GM19043 (cell line): ENCODE measurements at regions not wholly inside any gene's neighbourhood (a gene's known extent, or its start where the extent isn't known, plus 50 kb on each side); places are given as distances from the start of the nearest gene placed in this dataset.
"Not testable (repeated sequence)": the region's sequence is repeated elsewhere in the genome, so short reads cannot be mapped to it uniquely, and the experiment has no call there.

Experiments used
- ATAC-seq: cut with Tn5 transposase; IDR thresholded peaks from one replicate; pipeline ENCODE4 v1.9.1; 2021; ENCODE audit warnings: low read depth; ENCODE audit not compliant: unreplicated experiment

DNA sequence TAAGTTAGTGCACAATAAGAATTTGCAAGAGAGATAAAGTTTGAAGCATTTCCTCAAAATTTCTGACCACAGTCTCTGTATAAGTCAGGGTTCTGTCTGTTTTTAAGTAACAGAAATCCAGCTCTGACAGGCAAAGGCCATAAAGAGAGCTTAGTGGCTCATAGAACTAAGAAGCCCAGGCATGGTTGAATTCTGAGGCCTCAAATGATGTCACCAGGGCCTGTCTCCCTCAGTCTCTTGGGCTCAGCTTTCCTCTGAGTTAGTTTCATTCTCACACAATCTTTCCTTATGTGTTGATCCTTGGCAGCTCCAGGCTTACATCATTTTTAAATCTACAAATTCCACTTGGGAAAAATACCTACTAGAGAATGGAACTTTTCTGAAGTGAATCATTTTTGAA lies 173.4 kb upstream of the ATP2B1 start:
- ATAC-seq, result peak; percentile 28

DNA sequence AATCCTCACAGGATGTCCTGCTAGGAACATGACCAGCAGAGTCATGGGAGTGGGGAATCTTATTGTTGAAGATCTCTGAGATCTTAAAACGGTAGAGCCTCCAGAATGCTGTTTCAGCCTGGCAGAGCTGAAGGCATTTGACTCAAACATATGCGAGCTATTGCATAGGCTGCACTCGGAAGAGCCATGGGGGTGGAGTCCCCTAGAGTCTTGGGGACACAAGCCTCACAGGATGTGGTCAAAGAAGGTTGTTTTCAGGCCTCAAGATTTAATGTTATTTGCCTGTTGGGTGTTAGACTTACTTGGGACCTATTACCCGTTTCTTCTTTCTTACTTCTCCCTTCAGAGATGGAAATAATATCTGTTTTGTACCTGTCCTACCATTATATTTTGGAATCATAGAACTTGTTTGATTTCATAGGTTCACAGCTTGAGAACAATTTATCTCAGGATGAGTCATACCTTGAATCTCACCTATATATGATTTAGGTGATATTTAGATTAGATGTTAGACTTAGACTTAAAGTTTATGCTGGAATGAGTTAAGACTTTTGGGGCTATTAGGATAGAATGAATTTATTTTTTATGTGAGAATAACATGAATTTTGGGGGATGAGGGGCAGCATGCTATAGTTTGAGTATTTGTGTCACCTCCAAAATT lies 172.2 kb upstream of the ATP2B1 start:
- ATAC-seq, result peak; percentile 95

DNA sequence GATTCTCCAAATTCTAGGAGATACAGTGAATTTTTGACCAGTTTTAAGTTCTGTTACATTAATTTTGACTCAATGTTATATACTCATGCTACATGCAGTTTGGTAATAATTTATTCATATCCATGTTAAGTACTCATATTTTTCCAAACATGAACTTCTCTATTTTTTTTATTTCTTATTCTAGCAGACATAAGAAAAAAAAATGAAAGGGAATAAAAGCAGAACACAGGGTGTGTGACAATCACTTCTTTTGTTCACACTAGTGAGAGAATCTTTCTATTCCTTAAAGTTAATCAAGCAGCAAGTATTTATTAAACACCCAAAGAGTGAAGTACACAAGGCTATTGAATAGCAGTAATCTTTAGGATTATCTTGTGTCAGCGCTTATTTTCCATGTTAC lies 171.1 kb upstream of the ATP2B1 start:
- no peak for ATAC-seq

DNA sequence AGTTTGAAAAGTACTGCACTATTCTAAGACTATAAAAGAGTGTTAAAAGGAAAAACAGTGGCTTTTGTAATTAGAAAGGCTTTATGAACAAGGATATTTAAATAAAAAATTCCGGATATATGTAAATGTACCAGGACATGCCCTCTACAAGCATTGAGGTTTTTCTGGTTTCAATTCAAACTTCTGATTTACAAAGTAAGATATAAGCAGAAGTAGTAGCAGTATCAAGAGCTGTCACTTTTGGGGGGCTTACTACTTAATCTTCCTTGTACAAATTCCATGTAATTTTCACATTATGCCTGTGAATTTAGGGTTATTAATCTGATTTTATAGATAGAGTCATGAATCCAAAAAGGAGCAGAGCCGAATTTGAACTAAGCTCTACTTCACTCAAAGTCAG lies 170.3 kb upstream of the ATP2B1 start:
- no peak for ATAC-seq

DNA sequence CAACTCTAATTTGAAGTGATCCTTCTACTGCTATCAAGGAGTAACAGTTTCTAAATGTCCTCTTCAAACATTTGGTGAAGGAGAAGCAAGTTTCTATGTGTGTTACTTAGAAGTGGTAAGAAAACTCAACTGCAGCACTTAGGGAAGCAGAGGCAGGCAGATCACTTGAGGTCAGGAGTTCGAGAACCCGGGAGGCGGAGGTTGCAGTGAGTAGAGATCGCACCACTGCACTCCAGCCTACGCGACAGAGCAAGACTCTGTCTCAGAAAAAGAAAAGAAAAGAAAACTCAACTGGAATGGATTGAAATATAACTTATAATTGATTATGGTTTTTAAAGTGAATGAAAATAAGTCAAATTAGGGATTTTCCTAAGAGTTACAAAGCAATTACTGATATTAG lies 169.7 kb upstream of the ATP2B1 start:
- no peak for ATAC-seq

DNA sequence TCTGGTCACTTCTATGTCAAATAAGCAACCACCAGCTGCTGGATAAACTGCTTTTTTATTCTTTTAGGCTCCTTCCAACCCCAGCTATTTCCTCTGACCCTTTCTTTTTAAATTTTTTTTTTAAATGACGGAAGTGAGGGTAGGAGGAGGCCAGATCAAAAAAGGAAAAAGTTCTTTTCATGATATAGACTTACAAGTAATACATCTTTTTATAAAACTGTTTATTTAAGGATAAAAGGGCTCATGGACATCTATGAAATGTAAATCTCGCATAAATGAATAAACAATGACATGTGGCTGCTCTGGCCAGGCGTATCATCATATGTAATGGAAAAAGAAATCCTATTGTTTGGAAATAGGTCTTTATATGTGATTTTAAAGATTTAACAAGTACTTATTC lies 169.0 kb upstream of the ATP2B1 start:
- ATAC-seq, result no peak

DNA sequence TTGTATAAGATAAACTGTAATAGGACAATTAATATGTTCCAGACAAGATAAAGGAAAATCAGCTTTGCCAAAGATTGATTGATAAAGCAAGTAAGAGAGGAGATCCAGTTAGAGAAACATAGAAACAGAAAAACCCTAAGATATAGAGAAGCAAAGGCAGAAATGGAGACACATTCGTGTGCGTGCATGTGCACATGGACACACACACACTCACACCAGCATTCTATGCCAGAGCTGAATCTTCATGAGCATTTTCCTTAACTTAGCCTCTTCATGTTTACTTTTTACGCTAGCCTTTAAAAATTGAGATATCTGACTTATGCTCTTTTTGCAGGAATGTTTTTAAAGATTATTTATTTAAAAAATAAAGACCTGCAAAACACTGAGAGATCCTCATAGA lies 168.5 kb upstream of the ATP2B1 start:
- ATAC-seq, result no peak

DNA sequence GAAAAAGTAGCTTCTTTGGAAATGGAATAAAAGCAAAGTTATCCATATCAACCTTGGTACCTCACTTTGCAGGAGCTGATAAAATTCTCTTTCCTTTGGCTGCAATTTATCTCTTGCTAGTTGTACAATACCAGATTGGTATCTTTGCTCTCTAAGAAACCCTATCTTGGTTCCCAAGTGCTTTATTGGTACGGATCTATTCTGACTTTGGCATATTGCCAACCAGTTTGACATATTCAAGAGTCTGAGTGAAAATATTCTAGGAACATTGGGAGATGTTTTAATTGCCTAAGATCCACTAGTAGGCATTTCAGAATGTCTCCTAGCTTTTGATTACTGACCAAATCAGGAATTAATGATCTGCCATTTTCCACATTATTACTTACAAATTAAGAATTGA lies 167.2 kb upstream of the ATP2B1 start:
- ATAC-seq, result no peak

DNA sequence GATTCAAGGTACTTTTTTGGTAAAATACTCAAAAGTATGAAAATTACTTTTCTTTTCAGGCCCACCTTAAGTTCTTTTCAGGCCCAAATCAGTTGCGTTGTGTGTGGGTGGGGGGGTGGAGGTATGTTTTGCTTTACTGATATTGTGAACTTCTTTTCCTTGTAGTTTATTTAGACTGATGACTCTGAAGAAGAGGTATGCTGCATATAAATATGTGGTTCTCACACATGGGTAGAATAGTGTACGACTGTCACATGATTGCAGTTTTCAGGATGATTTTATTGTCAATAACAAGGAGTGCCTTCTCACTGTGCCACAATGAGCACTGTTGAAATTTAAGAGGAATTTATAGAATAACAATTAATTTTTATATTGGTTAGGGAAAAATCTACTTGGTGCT lies 166.6 kb upstream of the ATP2B1 start:
- no peak for ATAC-seq

DNA sequence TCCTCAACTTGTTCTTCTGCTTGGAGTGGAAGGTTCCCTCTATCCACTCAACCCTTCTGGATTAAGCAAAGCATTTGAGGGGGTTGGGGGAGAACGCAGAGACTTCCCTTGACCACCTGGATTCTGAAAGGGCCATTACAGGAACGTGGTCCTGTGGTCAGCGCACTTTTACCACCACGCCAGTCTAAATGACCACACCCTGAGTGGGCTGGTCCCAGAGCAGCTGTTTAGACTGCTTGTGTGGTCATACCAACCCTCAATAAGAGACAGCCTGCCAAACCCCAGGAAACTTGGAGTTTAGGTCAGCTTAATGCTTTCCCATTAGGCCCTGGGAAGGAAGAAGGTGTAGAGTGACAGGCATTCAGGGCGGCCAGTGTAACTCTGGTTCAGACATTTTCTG lies 165.5 kb upstream of the ATP2B1 start:
- ATAC-seq, result no peak

DNA sequence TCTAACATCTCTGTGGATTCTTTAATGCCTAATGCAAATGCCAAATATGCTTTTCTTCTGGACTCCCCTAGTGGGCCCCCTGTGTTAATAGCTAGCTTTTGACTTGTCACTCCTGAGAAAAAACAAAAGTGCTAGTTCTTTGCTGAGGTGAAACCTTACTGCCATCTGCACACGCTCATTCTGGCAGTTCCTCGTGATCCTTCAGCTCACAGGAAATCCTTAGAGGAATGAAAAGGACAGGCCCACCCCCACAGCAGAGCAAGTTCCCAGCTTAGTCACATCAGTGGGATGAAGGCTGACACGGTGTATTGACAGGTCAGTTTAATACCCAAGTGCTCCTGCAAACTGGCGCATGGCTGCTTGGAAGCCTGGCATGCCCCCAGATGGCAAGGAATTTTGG lies 165.1 kb upstream of the ATP2B1 start:
- ATAC-seq, result peak; percentile 40

DNA sequence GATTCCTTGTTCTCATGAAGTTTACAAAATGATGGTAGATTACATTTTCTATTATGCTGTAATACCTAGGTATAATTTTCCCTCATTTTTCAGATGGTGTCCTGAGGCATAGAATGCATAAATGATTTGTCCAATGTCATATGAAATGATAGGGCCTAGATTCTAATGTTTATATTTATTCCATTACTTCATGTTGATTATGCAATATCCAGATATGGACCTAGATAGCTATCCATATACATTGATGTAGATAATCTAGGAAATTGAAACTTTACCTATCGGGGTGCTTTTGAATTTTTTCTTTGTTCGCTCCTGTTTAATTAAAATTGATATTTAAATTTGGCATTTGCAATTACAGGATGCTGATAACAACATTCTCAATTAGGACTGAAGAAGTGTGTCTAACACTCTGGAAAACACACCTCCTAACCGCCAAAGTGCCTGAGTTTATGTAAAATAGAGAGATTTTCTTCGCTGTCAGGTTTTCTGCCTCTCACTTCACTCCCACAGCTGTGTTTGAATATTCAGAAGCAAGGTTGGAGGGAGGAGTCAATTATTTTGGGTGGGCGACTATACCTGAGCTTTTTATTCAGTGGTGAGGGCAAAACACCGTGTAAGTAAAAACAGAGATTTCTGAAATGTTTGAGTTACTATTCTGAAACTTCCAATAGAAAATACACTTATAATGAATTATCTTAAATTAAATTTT lies 164.4 kb upstream of the ATP2B1 start:
- no peak for ATAC-seq

DNA sequence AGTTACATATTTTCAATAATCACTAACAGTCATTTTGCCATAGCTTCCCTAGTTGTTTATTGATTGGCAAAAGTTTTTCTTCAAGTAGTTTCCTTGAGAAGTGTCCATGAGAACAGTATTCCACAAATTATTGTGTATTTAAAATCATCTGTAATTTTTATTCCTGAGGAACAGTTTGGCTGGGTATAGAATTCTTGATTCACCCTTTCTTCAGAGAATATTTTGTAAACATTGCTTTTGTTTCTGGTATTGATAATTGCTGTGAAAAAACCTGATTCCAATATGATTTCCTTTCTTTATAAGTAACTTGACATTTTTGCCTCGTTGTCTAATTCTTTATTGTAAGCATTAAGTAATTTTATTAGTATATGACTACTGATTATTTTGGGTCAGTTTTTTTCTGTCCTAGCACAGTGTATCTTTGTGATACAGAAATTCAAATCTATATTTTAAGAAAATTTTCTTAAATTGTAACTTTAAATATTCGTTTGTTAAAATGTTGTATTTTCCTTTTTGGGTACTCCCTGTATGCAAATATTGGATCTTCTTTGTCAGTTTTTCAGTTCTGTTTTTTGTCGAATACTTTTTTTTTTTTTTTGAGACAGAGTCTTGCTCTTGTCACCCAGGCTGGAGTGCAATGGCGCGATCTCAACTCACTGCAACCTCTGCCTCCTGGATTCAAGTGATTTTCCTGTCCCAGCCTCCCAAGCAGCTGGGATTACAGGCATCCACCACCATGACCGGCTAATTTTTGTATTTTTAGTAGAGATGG lies 162.0 kb upstream of the ATP2B1 start:
- no peak for ATAC-seq

DNA sequence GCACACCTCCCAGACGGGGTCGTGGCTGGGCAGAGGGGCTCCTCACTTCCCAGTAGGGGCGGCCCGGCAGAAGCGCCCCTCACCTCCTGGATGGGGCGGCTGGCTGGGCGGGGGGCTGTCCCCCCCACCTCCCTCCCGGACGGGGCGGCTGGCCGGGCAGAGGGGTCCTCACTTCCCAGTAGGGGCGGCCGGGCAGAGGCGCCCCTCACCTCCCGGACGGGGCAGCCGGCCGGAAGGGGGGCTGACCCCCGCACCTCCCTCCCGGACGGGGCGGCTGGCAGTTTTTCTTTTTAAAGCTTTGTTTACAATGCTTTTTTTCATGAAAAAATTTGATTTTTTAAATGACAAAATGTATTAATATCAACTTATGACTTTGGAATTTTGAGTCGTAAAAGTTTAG lies 159.0 kb upstream of the ATP2B1 start:
- not testable (repeated sequence) for ATAC-seq

DNA sequence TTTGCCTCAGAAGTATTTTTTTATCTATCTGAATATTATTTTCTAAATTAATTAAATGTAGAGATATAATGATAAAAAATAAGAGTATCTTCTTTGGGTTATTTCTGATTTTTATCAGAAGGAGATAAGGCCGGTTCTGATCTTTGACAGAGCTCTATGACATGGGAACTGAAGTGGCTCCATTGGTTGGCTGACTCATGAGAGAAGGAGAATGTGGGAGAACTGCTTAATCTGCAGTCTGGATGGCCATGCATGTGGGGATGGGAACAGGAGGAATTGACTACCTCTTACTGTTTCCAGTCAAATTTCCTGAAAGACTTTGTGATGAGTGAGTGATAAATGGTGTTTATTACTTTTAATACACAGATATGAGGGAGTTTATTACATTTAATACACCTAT lies 155.8 kb upstream of the ATP2B1 start:
- ATAC-seq, result no peak

DNA sequence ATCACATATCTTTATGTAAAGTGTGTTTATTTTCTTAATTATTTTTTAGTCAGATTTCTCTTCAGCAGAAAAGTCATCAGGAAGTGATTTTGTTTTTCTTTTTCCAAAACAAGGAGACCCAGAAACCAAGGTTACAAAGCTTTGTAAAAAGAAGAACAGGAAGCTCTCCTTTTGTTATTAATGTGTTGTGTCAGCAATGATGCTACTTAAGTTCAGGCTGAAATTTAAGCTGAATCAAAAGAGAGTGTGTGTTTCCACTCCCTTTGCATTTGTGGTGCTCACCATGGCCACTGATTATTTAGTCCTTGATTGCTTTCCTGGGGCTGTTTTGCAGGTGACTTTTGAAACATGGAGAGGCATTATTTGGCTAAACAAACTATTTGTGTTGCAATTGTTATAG lies 155.3 kb upstream of the ATP2B1 start:
- no peak for ATAC-seq

DNA sequence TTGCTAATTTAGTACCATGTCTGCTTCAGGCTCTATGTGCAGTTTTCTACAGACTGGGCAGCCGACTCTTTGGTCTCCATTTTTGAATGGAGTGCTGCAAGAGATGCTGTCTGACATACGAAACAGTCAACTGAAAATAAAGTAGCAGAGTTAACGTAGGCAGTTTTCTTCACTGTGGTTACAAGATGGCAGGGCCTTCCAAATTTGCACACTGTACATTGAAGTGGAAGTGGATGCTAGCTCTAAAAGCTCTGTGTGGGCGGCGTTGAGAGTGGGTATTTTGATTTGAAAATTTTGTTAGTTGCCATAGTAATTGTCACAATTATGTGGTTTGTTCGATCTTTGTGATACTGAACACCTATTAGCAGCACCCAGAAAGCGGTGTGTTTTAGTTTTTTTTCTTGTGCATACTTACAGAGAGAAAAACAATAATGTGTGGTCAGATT lies 154.9 kb upstream of the ATP2B1 start:
- peak; percentile 47 for ATAC-seq

DNA sequence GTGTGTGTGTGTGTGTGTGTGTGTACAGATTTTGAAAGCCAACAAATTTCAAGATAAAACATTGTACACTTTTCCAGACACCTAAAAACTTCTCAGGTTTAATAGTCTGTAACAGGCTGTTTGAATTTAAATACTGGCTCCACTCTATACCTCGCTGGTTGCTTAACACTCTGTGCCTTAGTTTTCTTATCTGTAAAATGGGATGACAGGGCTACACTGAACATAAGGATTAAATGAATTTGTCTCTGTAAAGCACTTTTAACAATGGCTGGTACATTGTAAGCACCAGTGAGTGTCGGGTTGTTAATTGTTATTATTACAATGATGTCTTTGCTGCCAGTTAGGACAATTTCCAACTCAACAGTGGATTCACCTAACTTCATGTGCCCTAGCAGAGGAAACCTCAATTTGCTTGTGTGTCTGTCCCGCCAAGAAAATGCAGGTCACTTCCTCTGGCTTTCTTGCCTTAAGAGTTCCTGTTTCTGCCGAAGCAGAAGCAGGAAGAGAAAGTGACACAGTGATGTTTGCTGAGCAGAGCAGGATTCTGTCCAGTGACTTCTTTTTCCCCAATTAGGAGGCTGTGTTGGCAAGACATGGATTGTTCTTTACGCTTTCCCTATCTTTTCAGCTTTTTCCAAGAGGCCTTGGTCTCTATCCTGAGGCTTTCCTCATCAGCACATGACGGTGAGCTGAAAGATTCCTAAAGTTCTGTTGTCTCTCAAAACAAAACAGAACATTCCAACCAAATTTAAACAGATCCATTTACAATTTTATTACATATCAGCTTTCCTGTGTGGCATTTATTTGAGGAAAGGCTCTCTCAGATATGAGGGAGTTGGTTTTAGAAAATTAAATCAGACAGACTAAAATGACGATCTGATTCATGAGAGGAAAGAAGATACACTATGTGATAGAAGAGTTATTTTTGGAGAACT lies 154.1 kb upstream of the ATP2B1 start:
- peak; percentile 54 for ATAC-seq

DNA sequence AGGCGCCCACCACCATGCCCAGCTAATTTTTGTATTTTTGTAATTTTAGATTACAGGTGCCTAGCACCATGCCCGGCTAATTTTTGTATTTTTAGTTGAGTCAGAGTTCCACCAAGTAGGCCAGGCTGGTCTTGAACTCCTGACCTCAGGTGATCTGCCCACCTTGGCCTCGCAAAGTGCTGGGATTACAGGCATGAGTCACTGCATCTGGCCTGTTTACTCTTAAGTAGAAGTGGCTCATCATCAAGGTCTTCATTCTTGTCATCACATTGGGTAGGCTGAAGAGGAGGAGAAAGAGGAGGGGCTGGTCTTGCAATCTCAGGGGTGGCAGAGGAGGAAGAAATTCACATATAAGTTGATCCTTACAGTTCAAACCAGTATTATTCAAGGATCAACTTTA lies 152.4 kb upstream of the ATP2B1 start:
- no peak for ATAC-seq

DNA sequence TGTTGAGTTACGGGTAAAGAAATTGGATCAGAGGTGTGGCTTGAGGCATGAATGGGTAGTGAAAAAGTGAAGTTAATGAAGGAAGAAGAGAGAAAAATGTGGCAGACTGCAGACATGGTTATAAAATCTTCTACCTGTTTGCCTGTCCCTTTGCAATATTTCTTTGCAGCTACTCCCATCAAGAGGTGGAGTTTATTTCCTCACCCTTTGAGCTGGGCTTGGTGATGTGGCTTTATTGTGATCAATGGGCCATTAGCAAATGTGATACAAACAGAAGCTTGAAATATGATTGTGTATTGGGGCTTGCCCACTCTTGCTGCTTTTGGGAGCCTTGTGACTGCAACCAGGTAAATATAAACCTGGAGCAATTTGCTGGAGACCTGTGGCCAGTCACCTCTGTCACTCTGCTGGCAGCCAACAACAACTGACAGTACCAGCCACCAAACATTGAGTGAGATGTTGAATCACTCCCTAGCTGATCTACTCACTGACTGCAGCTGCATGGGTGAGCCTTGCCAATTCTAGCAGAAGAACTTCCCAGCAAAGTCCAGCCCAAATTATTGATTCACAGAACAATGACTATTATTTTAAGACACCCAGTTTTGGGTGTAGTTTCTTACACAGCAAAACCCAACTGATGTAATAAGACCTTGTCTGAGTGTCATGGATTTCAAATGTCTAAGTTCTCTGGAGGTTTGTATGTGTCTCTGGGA lies 151.0 kb upstream of the ATP2B1 start:
- no peak for ATAC-seq
